NB4 (cell line): ENCODE measurements at regions not wholly inside any gene's neighbourhood (a gene's known extent, or its start where the extent isn't known, plus 50 kb on each side); places are given as distances from the start of the nearest gene placed in this dataset.

Source experiments
- DNase-seq: peaks from one replicate; pipeline ENCODE4 v3.0.0; 2010; ENCODE audit warnings: low read depth
- H3K4me3 ChIP-seq: one replicate; pipeline ENCODE4 v1.5.1; 2011; ENCODE audit warnings: mild to moderate bottlenecking, low read depth, low read length, moderate library complexity
- CTCF ChIP-seq: IDR thresholded peaks from one replicate; pipeline ENCODE4 v1.5.1; 2012; ENCODE audit warnings: low read depth, low read length
- MAX ChIP-seq: IDR thresholded peaks from 2 replicates; pipeline ENCODE4 v1.6.1; 2011; ENCODE audit warnings: low read depth, low read length
- MYC ChIP-seq: IDR thresholded peaks from 2 replicates; pipeline ENCODE4 v1.6.1; 2011; ENCODE audit warnings: low read depth, low read length
- POLR2A ChIP-seq: IDR thresholded peaks from 2 replicates; pipeline ENCODE4 v1.6.1; 2011; ENCODE audit warnings: mild to moderate bottlenecking; ENCODE audit not compliant: insufficient read length; ENCODE audit errors: extremely low read depth

- TF ChIP-seq MYC (no peak), POLR2A (no peak), MAX (no peak)
- H3K4me3 ChIP-seq: no peak overlapping the region
- DNase-seq: no peak
Measured at GRCh38 chr12:20262119-20262518, 106.2 kb upstream of the PDE3A start.

GRCh38 chr12:20264026-20264425 lies 104.3 kb upstream of the PDE3A start:
- no peak for DNase-seq
- TF ChIP-seq POLR2A (no peak), MAX (no peak), MYC (no peak), CTCF (no peak)
- no peak overlapping the region for H3K4me3 ChIP-seq

DNA sequence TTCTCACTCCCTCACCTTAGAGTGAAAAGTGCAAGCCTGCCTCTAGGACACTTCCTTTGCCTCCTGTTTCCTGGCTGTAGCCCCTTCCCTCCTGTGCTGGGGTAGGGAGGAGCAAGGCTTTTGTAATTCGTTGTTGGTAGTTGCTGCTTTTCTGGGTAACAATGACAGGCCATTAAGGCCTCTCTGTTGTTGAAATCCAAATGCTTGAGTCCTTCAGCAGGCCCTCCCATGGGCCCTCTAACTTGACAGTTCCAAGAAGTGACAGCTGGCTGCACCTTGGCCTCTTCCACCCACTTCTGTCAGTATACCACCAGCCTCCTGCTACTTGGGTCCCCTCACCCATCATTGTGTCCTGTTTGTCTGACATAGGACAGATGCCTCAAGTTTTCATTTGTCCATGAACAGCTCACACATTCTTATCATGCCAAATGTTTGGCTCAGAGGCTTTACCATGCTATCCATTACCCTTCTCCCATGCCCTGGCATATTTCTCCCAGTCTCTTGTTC lies 103.7 kb upstream of the PDE3A start:
- no peak for TF ChIP-seq POLR2A
- TF ChIP-seq MYC: no peak
- no peak for TF ChIP-seq MAX
- TF ChIP-seq CTCF: no peak
- no peak overlapping the region for H3K4me3 ChIP-seq
- no peak for DNase-seq

DNA sequence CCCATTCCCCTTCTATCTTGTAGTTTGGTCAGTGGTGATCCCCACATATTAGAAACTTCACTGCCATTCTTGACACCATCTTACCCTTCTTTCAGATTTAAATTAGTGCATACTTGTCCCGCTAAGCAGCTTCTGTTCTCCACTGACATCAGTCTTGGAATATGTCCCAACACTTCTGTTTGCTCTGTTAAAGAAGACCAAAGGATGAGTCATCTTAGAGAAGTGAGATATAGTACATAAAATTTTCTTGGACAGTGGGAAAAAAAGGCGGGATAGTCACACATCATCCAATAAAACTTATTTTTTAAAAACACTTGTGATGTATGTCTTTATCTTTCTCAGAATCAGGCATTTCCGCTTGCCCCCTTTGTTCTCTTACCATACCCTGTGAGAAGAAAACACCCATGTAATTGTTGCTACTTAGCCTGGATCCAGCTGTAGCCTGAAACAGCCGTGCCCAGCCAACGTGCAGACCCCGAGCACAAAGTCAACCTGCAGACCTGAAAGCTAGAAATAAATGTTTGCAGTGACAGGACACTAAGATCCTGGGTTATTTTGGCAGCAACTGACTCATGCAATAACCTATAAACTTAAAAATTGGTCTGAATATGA lies 100.1 kb upstream of the PDE3A start:
- TF ChIP-seq POLR2A: no peak
- TF ChIP-seq MYC: no peak
- TF ChIP-seq CTCF: no peak
- no peak for TF ChIP-seq MAX
- H3K4me3 ChIP-seq: no peak overlapping the region
- peak; percentile 37 for DNase-seq

DNA sequence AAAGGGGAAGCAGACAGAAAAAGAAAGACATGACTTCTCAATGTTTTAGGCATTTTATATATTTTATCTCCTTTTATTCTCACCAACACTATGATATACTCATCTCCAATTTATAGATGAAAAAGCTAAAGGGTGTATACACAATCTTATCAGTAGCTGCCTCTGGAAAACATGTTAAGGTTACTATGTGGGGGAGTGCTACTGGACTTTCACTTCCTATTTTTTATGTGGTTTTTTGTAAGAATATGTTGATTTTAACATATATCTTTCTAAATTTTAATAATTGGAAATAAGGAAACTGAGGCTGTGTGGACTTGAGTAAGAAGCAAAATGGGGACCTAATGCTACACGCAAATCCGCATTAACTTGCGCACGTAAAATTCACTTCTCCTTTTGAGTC lies 99.6 kb upstream of the PDE3A start:
- TF ChIP-seq CTCF: no peak
- peak; percentile 61 for DNase-seq
- H3K4me3 ChIP-seq: no peak overlapping the region

DNA sequence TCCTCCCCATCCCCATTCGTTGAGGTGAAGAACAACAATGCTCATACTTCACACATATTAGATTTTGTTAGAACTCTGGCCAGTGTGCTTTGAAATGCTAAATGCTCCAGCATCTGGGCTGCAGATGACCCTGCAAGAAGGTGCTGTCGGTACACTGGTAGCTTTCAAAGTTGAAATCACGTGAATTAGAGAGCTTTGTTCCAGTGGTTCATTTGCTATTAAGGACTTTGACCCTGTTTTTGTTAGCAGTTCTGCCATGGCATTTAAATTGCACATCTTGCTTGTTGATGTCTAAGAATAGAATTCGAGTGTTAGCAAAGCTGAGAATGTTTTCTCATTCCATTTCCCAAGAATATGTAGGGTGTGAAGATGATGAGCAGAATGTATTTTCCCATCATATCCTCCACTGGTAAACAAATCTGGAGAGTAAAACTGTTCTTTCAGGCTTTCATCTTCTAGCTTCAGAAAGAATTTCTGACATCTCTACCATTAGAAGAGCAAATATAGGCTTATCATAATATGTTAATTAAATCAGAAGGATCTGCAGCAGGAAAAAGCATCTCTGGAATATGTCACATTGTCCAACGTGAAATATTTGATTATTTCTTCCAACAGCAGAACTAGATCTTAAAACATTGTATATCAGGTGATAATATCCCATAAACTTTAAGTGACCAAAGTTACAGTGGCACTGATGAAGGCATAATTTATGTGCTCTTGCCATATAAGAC lies 98.8 kb upstream of the PDE3A start:
- TF ChIP-seq POLR2A (no peak), MAX (no peak), CTCF (no peak), MYC (no peak)
- H3K4me3 ChIP-seq: no peak overlapping the region
- no peak for DNase-seq
